ENCODE measurements at regions not wholly inside any gene's neighbourhood (a gene's known extent, or its start where the extent isn't known, plus 50 kb on each side); places are given as distances from the start of the nearest gene placed in this dataset.

DNA sequence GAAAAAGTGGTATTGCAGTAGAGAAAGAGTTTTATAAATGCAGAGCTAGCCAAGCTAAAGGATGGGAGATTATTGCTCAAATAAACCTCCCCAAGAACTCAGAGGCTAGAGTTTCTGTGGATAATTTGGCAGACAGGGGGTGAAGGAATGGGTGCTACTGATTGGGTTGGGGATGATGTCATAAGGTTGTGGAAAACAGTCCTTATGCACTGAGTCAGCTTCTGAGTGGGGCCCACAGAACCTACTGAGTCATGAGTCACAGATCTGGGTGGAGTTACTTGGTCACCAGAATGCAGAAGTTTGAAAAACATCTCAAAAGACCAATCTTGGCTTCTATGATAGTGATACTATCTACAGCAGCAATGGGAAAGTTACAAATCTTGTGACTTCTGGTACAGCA, 1146.7 kb downstream of the TYW1 start:
- Mint-ChIP-seq H3K27me3 (ENCODE audit: unreplicated experiment) (peaks cover 4% of the 10 kb centered on the region), H3K4me1 (ENCODE audit: unreplicated experiment) (no peaks in the 10 kb centered on the region), H3K27ac (ENCODE audit: unreplicated experiment) (no peak overlapping the region), H3K36me3 (ENCODE audit: low read depth, unreplicated experiment) (peaks cover 11% of the 10 kb centered on the region), H3K9me3 (ENCODE audit: unreplicated experiment) (peaks cover 36% of the 10 kb centered on the region), H3K4me3 (ENCODE audit: unreplicated experiment) (no peak overlapping the region)
- TF ChIP-seq, protein P1, sequence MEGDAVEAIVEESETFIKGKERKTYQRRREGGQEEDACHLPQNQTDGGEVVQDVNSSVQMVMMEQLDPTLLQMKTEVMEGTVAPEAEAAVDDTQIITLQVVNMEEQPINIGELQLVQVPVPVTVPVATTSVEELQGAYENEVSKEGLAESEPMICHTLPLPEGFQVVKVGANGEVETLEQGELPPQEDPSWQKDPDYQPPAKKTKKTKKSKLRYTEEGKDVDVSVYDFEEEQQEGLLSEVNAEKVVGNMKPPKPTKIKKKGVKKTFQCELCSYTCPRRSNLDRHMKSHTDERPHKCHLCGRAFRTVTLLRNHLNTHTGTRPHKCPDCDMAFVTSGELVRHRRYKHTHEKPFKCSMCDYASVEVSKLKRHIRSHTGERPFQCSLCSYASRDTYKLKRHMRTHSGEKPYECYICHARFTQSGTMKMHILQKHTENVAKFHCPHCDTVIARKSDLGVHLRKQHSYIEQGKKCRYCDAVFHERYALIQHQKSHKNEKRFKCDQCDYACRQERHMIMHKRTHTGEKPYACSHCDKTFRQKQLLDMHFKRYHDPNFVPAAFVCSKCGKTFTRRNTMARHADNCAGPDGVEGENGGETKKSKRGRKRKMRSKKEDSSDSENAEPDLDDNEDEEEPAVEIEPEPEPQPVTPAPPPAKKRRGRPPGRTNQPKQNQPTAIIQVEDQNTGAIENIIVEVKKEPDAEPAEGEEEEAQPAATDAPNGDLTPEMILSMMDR (IDR thresholded peaks at IDR 0.05; ENCODE audit: unreplicated experiment), result no peak
- DNase-seq (ENCODE audit: low spot score), result no peak

DNA sequence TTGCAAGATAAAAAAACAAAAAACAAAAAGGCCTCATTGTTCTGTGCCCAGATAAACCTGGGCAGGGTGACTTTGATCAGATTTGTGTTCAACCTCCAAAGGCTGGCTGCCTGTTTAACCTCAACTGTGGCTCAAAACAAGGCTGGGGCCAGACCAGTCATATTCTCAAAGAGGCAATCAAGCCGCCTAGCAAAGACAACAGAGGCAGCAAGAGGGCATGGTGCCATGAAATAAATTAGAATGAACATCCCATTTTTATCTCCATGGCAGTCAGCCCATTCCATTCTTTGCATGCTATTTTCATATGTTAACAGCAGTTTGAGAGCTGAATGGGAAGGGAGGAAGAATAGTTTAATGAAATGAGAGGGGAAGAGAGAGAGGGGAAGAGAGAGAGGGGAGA, 1150.3 kb downstream of the TYW1 start:
- Mint-ChIP-seq H3K36me3 (ENCODE audit: low read depth, unreplicated experiment) (peaks cover 16% of the 10 kb centered on the region), H3K27me3 (ENCODE audit: unreplicated experiment) (peaks cover 2% of the 10 kb centered on the region), H3K4me3 (ENCODE audit: unreplicated experiment) (no peak overlapping the region), H3K9me3 (ENCODE audit: unreplicated experiment) (peaks cover 33% of the 10 kb centered on the region), H3K27ac (ENCODE audit: unreplicated experiment) (no peak overlapping the region), H3K4me1 (ENCODE audit: unreplicated experiment) (no peaks in the 10 kb centered on the region)
- no peak for DNase-seq (ENCODE audit: low spot score)
- TF ChIP-seq, protein P1 (IDR thresholded peaks at IDR 0.05; ENCODE audit: unreplicated experiment), result no peak

DNA sequence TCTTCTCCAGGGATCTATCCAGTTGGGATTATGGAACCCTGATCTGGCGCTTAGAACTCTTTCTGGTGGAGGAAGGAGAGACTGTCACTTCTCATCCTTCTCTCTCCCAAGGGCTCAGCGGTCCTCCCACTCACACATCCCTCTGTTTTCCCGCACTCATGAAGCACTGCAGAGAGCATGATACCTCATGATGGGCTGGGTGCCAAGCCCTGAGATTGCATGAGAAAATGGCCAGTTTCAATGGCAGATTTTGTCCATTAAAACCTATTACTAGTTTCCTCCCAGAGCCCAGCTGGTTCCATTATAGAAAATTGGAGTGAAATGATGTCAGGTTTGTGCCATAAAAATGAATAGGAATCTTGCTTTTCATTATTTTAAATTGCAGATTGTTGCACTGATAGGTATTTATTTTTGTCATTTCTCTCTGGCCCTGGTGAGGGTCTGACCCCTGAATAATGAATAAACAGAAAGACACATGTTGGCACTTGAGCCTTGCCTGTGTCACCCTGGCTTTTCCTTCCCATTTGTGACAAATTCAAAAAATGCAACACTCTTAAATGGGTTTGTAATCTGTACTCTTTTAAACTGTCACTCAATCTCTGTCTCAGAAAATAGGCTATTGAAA, 1151.1 kb downstream of the TYW1 start:
- Mint-ChIP-seq H3K27me3 (ENCODE audit: unreplicated experiment) (peaks cover 2% of the 10 kb centered on the region), H3K27ac (ENCODE audit: unreplicated experiment) (no peak overlapping the region), H3K36me3 (ENCODE audit: low read depth, unreplicated experiment) (peaks cover 12% of the 10 kb centered on the region), H3K4me3 (ENCODE audit: unreplicated experiment) (no peak overlapping the region), H3K9me3 (ENCODE audit: unreplicated experiment) (peaks cover 36% of the 10 kb centered on the region), H3K4me1 (ENCODE audit: unreplicated experiment) (no peaks in the 10 kb centered on the region)
- TF ChIP-seq, protein P1 (IDR thresholded peaks at IDR 0.05; ENCODE audit: unreplicated experiment), result no peak
- DNase-seq (ENCODE audit: low spot score), result no peak

DNA sequence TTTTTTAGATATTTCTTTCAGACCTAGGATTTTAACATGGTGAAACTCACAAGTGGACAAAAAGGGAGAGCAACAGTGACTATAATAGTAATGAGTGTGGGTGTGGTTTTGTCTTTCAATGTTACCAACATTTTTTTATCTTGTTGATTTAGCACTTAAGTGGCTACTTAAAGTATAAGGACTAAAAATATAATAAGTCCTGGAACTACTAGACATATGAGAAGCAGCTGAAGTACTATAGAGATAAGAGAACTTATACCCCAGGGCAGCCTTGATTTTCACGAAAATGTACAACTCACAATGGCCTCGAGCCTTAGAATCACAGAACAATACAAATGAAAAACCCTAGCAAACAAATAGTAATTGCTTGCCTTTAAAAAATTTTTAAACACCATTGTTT, 1151.8 kb downstream of the TYW1 start:
- H3K27me3 Mint-ChIP-seq (ENCODE audit: unreplicated experiment), result peaks cover 2% of the 10 kb centered on the region
- no peak overlapping the region for H3K4me3 Mint-ChIP-seq (ENCODE audit: unreplicated experiment)
- TF ChIP-seq, protein P1 (IDR thresholded peaks at IDR 0.05; ENCODE audit: unreplicated experiment), result no peak
- no peaks in the 10 kb centered on the region for H3K4me1 Mint-ChIP-seq (ENCODE audit: unreplicated experiment)
- no peak overlapping the region for H3K27ac Mint-ChIP-seq (ENCODE audit: unreplicated experiment)
- H3K9me3 Mint-ChIP-seq (ENCODE audit: unreplicated experiment), result peaks cover 34% of the 10 kb centered on the region
- no peak for DNase-seq (ENCODE audit: low spot score)
- peaks cover 11% of the 10 kb centered on the region for H3K36me3 Mint-ChIP-seq (ENCODE audit: low read depth, unreplicated experiment)

DNA sequence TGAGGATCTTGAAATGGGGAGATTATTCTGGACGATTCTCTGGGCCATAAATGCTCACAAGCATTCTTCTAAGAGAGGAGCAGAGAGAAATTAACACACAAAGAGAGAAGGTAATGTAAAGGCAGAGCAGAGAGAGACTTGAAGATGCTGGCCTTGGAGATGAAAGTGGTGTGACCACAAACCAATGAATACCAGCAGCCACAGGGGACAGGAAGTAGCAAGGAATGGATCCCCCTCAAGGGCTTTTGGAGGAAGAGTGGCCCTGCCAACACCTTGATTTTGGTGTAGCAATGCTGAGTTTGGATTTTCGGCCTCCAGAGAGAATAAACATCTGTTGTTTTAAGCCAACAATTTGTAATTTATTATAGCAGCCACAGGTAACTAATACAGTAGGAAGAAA, 1155.6 kb downstream of the TYW1 start:
- Mint-ChIP-seq H3K27me3 (ENCODE audit: unreplicated experiment) (no peaks in the 10 kb centered on the region), H3K27ac (ENCODE audit: unreplicated experiment) (no peak overlapping the region), H3K4me1 (ENCODE audit: unreplicated experiment) (no peaks in the 10 kb centered on the region), H3K9me3 (ENCODE audit: unreplicated experiment) (peaks cover 24% of the 10 kb centered on the region), H3K4me3 (ENCODE audit: unreplicated experiment) (no peak overlapping the region), H3K36me3 (ENCODE audit: low read depth, unreplicated experiment) (peaks cover 6% of the 10 kb centered on the region)
- DNase-seq (ENCODE audit: low spot score), result no peak
- TF ChIP-seq, protein P1 (IDR thresholded peaks at IDR 0.05; ENCODE audit: unreplicated experiment), result no peak
